ENCODE measurements at regions not wholly inside any gene's neighbourhood (a gene's known extent, or its start where the extent isn't known, plus 50 kb on each side); places are given as distances from the start of the nearest gene placed in this dataset.

GRCh38 chr2:64865073-64865830 lies 123.9 kb upstream of the SLC1A4 start:
- TF ChIP-seq, protein P1, sequence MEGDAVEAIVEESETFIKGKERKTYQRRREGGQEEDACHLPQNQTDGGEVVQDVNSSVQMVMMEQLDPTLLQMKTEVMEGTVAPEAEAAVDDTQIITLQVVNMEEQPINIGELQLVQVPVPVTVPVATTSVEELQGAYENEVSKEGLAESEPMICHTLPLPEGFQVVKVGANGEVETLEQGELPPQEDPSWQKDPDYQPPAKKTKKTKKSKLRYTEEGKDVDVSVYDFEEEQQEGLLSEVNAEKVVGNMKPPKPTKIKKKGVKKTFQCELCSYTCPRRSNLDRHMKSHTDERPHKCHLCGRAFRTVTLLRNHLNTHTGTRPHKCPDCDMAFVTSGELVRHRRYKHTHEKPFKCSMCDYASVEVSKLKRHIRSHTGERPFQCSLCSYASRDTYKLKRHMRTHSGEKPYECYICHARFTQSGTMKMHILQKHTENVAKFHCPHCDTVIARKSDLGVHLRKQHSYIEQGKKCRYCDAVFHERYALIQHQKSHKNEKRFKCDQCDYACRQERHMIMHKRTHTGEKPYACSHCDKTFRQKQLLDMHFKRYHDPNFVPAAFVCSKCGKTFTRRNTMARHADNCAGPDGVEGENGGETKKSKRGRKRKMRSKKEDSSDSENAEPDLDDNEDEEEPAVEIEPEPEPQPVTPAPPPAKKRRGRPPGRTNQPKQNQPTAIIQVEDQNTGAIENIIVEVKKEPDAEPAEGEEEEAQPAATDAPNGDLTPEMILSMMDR (conservative IDR thresholded peaks at IDR 0.05; ENCODE audit: low read depth, low read length), result peak; percentile 83
- TF ChIP-seq, protein P2, sequence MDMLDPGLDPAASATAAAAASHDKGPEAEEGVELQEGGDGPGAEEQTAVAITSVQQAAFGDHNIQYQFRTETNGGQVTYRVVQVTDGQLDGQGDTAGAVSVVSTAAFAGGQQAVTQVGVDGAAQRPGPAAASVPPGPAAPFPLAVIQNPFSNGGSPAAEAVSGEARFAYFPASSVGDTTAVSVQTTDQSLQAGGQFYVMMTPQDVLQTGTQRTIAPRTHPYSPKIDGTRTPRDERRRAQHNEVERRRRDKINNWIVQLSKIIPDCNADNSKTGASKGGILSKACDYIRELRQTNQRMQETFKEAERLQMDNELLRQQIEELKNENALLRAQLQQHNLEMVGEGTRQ (IDR thresholded peaks at IDR 0.05; ENCODE audit: low read depth, low read length), result no peak
- TF ChIP-seq POLR2A (IDR thresholded peaks at IDR 0.05; ENCODE audit: low read depth, low read length) (no peak), CHD1 (IDR thresholded peaks at IDR 0.05; ENCODE audit: low read depth, low read length) (no peak), SMC3 (IDR thresholded peaks at IDR 0.05; ENCODE audit: low read depth, low read length) (peak; percentile 96), RCOR1 (IDR thresholded peaks at IDR 0.05; ENCODE audit: insufficient replicate concordance, low read length) (no peak), NFE2L2 (IDR thresholded peaks at IDR 0.05; ENCODE audit: low read depth, low read length) (no peak), CEBPB (IDR thresholded peaks at IDR 0.05; ENCODE audit: low read depth, low read length) (no peak), FOS (IDR thresholded peaks at IDR 0.05; ENCODE audit: low read depth, low read length) (no peak), RFX5 (IDR thresholded peaks at IDR 0.05; ENCODE audit: low read depth, low read length) (no peak), RAD21 (IDR thresholded peaks at IDR 0.05; ENCODE audit: low read length) (peak; percentile 90)
- TF ChIP-seq, protein P3, sequence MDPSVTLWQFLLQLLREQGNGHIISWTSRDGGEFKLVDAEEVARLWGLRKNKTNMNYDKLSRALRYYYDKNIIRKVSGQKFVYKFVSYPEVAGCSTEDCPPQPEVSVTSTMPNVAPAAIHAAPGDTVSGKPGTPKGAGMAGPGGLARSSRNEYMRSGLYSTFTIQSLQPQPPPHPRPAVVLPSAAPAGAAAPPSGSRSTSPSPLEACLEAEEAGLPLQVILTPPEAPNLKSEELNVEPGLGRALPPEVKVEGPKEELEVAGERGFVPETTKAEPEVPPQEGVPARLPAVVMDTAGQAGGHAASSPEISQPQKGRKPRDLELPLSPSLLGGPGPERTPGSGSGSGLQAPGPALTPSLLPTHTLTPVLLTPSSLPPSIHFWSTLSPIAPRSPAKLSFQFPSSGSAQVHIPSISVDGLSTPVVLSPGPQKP (IDR thresholded peaks at IDR 0.05; ENCODE audit: borderline replicate concordance, low read depth, low read length), result no peak

Measured in IMR-90 (cell line).